ENCODE measurements at regions not wholly inside any gene's neighbourhood (a gene's known extent, or its start where the extent isn't known, plus 50 kb on each side); places are given as distances from the start of the nearest gene placed in this dataset.

GRCh38 chr11:15555161-15555560 lies 440.4 kb downstream of the INSC start:
- Histone ChIP-seq H3K4me1 (no peaks in the 10 kb centered on the region), H3K4me3 (no peak overlapping the region), H3K9me3 (no peaks in the 10 kb centered on the region), H3K36me3 (no peaks in the 10 kb centered on the region), H3K27me3 (replicated peaks in 1 of 7) (peaks cover 0 to 3% (median 0%) of the 10 kb centered on the region in 7 donors), H3K27ac (no peak overlapping the region)
- TF ChIP-seq, protein P1, sequence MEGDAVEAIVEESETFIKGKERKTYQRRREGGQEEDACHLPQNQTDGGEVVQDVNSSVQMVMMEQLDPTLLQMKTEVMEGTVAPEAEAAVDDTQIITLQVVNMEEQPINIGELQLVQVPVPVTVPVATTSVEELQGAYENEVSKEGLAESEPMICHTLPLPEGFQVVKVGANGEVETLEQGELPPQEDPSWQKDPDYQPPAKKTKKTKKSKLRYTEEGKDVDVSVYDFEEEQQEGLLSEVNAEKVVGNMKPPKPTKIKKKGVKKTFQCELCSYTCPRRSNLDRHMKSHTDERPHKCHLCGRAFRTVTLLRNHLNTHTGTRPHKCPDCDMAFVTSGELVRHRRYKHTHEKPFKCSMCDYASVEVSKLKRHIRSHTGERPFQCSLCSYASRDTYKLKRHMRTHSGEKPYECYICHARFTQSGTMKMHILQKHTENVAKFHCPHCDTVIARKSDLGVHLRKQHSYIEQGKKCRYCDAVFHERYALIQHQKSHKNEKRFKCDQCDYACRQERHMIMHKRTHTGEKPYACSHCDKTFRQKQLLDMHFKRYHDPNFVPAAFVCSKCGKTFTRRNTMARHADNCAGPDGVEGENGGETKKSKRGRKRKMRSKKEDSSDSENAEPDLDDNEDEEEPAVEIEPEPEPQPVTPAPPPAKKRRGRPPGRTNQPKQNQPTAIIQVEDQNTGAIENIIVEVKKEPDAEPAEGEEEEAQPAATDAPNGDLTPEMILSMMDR (IDR thresholded peaks at IDR 0.05 in 8 of 11, conservative IDR thresholded peaks at IDR 0.05 in 3 of 11) = no peak
- TF ChIP-seq POLR2AphosphoS5 (IDR thresholded peaks at IDR 0.05) = no peak
- TF ChIP-seq POLR2A (IDR thresholded peaks at IDR 0.05) = no peak
- 56 to 81% (median 63%) methylated on average over 1 of the region's 1 CpG for WGBS, 5 donors
- intact Hi-C loops (cut with DNase I; ENCODE audit: low total_unique reads) = no loop called here
- no peak for DNase-seq

GRCh38 chr11:15557457-15558230 lies 442.9 kb downstream of the INSC start:
- Histone ChIP-seq H3K9me3 (peaks cover 0 to 9% (median 0%) of the 10 kb centered on the region in 8 donors), H3K27me3 (replicated peaks in 1 of 7) (peaks cover 0 to 3% (median 0%) of the 10 kb centered on the region in 7 donors), H3K4me3 (no peak overlapping the region), H3K27ac (no peak overlapping the region), H3K4me1 (no peaks in the 10 kb centered on the region), H3K36me3 (no peaks in the 10 kb centered on the region)
- intact Hi-C loops (cut with DNase I; ENCODE audit: low total_unique reads) = no loop called here
- DNase-seq = no peak
- TF ChIP-seq, protein P1 (IDR thresholded peaks at IDR 0.05 in 8 of 11, conservative IDR thresholded peaks at IDR 0.05 in 3 of 11) = no peak
- TF ChIP-seq POLR2AphosphoS5 (IDR thresholded peaks at IDR 0.05) (no peak), POLR2A (IDR thresholded peaks at IDR 0.05) (no peak)
- WGBS, 5 donors = 71 to 84% (median 82%) methylated on average over 2 of the region's 2 CpGs

GRCh38 chr11:15558513-15559181 lies 443.9 kb downstream of the INSC start:
- TF ChIP-seq POLR2AphosphoS5 (IDR thresholded peaks at IDR 0.05) (no peak), POLR2A (IDR thresholded peaks at IDR 0.05) (no peak)
- TF ChIP-seq, protein P1 (IDR thresholded peaks at IDR 0.05 in 8 of 11, conservative IDR thresholded peaks at IDR 0.05 in 3 of 11) = no peak
- Histone ChIP-seq H3K27ac (no peak overlapping the region), H3K36me3 (no peaks in the 10 kb centered on the region)

More at GRCh38 chr11:15558513-15559181, 443.9 kb downstream of the INSC start:
- intact Hi-C loops (cut with DNase I; ENCODE audit: low total_unique reads) = no loop called here
- H3K9me3 ChIP-seq = peaks cover 0 to 9% (median 0%) of the 10 kb centered on the region in 8 donors
- 35 to 59% (median 44%) methylated on average over 2 of the region's 2 CpGs for WGBS, 5 donors
- peaks cover 0 to 3% (median 0%) of the 10 kb centered on the region in 7 donors for H3K27me3 ChIP-seq (replicated peaks in 1 of 7)
- no peaks in the 10 kb centered on the region for H3K4me1 ChIP-seq
- H3K4me3 ChIP-seq = no peak overlapping the region
- DNase-seq = no peak
